D721Med (cell line): ENCODE measurements at regions not wholly inside any gene's neighbourhood (a gene's known extent, or its start where the extent isn't known, plus 50 kb on each side); places are given as distances from the start of the nearest gene placed in this dataset.

Experiments
- DNase-seq: peaks from one replicate; pipeline ENCODE4 v3.0.0; 2011; ENCODE audit warnings: low spot score; ENCODE audit not compliant: insufficient read length
- FAIRE-seq: peaks from 2 replicates; lab custom pipeline; 2011; peaks lifted over from hg19 to GRCh38; lab: Jason Lieb, UNC
- CTCF ChIP-seq: IDR thresholded peaks from 2 replicates; pipeline ENCODE4 v1.5.1; 2012; ENCODE audit warnings: mild to moderate bottlenecking, control low read depth; ENCODE audit not compliant: insufficient read depth; ENCODE audit errors: missing control alignments

GRCh38 chr2:129585760-129586159 lies 393.7 kb upstream of the RAB6C start:
- TF ChIP-seq CTCF = no peak
- DNase-seq = no peak
- FAIRE-seq = no peak

GRCh38 chr2:129587426-129588064 lies 391.9 kb upstream of the RAB6C start:
- DNase-seq = no peak
- TF ChIP-seq CTCF = no peak
- no peak for FAIRE-seq

GRCh38 chr2:129604560-129604959 lies 374.9 kb upstream of the RAB6C start:
- no peak for FAIRE-seq
- DNase-seq = no peak
- no peak for TF ChIP-seq CTCF

GRCh38 chr2:129605646-129606045 lies 373.8 kb upstream of the RAB6C start:
- FAIRE-seq (no peak), DNase-seq (no peak)
- TF ChIP-seq CTCF = no peak

GRCh38 chr2:129606496-129607270 lies 372.8 kb upstream of the RAB6C start:
- DNase-seq (no peak), FAIRE-seq (no peak)
- TF ChIP-seq CTCF = no peak

GRCh38 chr2:129609224-129609623 lies 370.2 kb upstream of the RAB6C start:
- FAIRE-seq (no peak), DNase-seq (no peak)
- no peak for TF ChIP-seq CTCF

GRCh38 chr2:129610766-129611165 lies 368.7 kb upstream of the RAB6C start:
- no peak for FAIRE-seq
- no peak for TF ChIP-seq CTCF

More at GRCh38 chr2:129610766-129611165, 368.7 kb upstream of the RAB6C start:
- no peak for DNase-seq
